Cardiac fibroblast (primary cell): ENCODE measurements at regions not wholly inside any gene's neighbourhood (a gene's known extent, or its start where the extent isn't known, plus 50 kb on each side); places are given as distances from the start of the nearest gene placed in this dataset.

Experiments used
- DNase-seq, 2 donors: peaks; one replicate each; pipeline versions ENCODE4 v3.0.0 to v3.0.0-alpha.2; 2010; ENCODE audit warnings: low read depth in 2 of 2
- H3K4me3 ChIP-seq, 2 donors: replicated peaks in 1 of 2; 1 replicate in 1 of 2; 2 replicates in 1 of 2; pipeline ENCODE4 v1.5.1; 2011; ENCODE audit warnings: low read depth in 2 of 2, low read length in 2 of 2, mild to moderate bottlenecking in 2 of 2, moderate library complexity in 1 of 2
- TF ChIP-seq, protein P1 (sequence below): IDR thresholded peaks from one replicate; pipeline ENCODE4 v1.5.1; 2011; ENCODE audit warnings: low read depth, mild to moderate bottlenecking, low read length, inconsistent platforms

DNA sequence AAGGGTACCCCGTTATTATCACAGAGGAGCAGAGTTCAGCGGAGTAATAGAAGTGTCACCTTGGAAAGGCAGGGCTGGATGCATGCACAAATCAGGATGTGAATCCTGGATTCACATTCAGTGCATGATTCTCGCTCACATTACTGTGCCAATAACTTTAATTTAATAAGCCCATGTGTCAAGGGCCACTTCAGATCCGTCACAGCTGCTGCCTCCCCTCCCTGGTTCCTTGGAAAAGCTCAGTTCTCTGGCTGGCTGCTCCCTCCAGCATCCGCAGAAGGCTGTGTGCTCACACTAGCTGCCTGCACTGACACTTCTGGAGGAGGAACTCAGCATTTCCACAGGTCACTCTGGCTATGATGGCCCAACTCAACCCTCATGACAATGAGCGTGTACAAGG is 256.8 kb upstream of the ADAMTS16 start:
- no peak for DNase-seq

DNA sequence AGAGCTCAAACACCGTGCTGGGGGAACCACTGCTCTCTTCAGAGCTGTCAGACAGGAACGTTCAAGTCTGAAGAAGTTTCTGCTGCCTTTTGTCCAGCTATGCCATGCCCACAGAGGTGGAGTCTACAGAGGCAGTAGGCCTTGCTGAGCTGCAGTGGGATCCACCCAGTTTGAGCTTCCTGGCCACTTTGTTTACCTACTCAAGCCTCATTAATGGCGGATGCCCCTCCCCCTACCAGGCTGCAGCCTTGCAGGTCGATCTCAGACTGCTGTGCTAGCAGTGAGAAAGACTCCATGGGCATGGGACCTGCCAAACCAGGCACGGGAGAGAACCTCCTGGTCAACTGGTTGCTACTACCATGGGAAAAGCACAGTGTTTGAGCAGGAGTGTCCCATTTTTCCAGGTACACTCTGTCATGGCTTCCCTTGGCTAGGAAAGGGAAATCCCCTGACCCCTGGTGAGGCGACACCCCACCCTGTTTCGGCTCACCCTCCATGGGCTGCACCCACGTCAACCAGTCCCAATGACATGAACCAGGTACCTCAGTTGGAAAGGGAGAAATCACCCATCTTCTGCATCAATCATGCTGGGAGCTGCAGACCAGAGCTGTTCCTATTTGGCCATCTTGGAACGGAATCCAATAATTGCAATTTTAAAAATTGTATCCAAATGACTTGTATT is 246.9 kb upstream of the ADAMTS16 start:
- TF ChIP-seq, protein P1, sequence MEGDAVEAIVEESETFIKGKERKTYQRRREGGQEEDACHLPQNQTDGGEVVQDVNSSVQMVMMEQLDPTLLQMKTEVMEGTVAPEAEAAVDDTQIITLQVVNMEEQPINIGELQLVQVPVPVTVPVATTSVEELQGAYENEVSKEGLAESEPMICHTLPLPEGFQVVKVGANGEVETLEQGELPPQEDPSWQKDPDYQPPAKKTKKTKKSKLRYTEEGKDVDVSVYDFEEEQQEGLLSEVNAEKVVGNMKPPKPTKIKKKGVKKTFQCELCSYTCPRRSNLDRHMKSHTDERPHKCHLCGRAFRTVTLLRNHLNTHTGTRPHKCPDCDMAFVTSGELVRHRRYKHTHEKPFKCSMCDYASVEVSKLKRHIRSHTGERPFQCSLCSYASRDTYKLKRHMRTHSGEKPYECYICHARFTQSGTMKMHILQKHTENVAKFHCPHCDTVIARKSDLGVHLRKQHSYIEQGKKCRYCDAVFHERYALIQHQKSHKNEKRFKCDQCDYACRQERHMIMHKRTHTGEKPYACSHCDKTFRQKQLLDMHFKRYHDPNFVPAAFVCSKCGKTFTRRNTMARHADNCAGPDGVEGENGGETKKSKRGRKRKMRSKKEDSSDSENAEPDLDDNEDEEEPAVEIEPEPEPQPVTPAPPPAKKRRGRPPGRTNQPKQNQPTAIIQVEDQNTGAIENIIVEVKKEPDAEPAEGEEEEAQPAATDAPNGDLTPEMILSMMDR: no peak
- no peak for DNase-seq
- H3K4me3 ChIP-seq: no peak overlapping the region

More for the DNA sequence above, 256.8 kb upstream of the ADAMTS16 start:
- no peak overlapping the region for H3K4me3 ChIP-seq
- TF ChIP-seq, protein P1: no peak

DNA sequence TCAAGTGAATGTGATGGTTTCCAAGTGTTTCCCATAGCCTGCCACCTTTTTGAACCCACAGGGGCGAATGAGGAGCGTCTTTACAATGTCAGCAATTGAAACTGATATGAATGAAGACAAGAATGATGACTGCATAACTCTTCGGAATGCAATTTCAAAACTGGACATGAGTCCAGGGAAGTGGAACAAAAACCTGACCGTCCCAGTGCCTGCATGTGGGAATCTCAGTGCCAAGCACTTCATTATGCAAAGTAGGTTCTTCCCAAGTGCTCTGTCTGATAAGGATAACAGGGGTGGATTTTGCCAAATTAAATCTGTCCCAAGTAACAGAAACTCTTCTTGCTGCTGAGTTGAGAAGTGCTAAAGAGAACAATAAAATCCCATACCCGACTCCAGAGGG is 243.8 kb upstream of the ADAMTS16 start:
- TF ChIP-seq, protein P1: no peak
- DNase-seq: no peak
- H3K4me3 ChIP-seq: no peak overlapping the region

DNA sequence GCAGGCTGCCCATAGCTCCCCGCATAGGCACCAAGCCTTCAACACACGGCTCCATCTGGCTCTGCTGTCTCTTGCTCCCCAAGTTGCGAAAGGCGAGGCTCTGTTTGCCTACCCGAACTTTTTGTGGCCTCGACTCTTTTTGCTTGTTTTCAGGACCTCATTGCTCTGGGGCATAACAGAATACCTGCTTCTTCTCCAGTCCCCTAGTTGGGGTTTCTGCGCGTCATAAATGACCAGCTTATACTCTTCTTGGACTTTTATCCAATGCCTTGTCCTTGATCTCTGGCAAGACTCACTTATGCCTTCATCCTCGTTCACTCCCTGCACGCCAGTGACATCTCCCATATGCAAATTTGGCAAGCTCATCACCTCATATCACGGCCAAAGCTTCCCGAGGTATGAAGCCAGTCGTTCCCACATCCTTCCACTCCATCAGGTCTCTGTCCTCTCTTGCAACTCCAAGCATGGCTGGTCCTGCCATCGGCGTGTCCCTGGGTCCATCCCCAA is 238.8 kb upstream of the ADAMTS16 start:
- no peak for DNase-seq
- no peak overlapping the region for H3K4me3 ChIP-seq
- TF ChIP-seq, protein P1: no peak

DNA sequence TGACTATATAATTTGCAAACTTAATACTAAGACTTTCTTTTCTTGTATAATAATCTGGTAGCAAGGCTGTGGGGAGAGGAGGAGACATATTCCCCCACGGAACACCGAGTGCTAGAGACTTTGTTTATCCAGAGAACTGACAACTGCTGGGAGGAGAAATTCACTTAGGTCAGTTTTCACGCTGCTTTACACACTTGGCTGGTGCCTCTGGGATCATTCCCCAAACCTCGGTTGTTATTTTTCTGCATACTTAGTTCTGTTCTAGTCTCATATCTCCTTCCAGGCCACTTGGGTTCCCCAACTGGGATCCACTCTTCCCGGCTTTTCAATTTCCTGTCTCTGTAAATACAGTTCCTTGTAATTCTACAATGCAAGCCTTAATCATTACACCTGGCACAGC is 238.2 kb upstream of the ADAMTS16 start:
- DNase-seq: no peak
- H3K4me3 ChIP-seq: no peak overlapping the region
- TF ChIP-seq, protein P1: no peak

DNA sequence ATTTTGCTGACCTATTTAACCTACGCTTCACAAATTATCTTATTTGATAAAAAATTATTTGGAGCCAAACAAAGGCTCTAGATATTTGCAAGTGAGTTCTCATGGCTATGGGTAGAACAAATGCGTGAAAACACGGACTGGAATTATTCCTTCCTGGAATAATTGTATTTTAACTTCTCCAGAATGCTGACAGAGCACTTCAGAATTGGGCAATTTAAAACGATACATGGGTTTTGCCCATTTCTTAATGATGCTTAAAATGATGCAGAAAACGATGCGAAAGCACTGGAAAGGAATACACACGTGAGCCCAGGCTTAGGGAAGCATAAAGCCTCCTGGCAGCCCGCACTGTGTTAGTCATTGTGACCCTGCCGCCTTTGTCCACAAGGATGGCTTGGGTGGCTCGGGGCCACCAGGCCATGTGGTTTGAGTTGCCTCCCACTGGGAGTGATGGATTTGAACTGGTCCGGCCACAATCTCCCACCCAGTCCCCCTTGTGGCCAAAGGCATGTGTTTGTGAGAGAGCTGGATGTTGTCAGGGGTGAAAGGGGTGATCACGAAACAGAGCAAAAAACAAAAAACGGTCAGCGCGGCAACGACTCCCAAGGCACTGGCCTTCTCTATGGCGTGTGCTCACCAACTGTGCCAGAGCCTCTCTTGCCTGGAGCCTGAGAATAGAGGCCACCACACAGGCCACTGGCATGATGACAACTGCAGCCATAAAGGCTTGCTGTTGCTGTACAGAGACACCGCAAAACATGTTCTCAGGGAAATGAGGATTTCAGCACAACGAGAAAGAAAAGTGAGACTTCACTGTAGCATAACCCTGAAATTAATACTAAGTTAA is 234.2 kb upstream of the ADAMTS16 start:
- TF ChIP-seq, protein P1: no peak
- no peak overlapping the region for H3K4me3 ChIP-seq
- no peak for DNase-seq
